ENCODE measurements at regions not wholly inside any gene's neighbourhood (a gene's known extent, or its start where the extent isn't known, plus 50 kb on each side); places are given as distances from the start of the nearest gene placed in this dataset.

DNA sequence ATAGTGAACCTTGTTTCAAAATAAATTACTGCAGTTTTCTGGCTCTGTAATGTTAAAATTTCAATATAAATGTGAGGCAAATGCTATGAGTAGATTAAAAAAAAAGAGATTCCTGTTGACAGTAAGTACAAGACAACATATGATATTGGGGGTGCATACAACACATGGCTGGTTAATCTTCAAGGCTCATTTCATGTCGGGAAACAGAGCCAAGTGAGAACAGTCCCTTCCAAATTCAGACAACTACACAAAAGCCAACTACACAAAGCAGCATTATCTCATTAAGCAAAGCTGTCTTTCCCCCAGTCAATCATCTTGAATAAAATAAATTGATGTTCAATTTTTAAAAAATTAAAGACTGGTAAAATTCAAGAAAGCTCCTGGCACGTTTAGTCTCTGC, 549.2 kb downstream of the CCDC85A start:
- no CpG with 5 or more reads among the region's 2 CpGs for WGBS (ENCODE audit: extremely low coverage, insufficient read length, low lambda C conversion rate)

More for the DNA sequence above, 549.2 kb downstream of the CCDC85A start:
- no peak overlapping the region for H4K91ac ChIP-seq (ENCODE audit: insufficient read length, low read depth, low read length)
- H3K23me2 ChIP-seq (ENCODE audit: insufficient read length, low read depth, low read length, poor library complexity, severe bottlenecking): no peaks in the 10 kb centered on the region
- no peak overlapping the region for H3K27ac ChIP-seq (ENCODE audit: insufficient read length, low read depth, low read length)
- H3K9me3 Mint-ChIP-seq: peaks cover 6 to 10% of the 10 kb centered on the region in 2 experiments; a peak in 2 of 5 replicates
- H4K8ac ChIP-seq (replicated peaks; ENCODE audit: insufficient read length, low read depth, low read length): no peak overlapping the region
- H3K9me3 ChIP-seq (ENCODE audit: control insufficient read depth, low read depth, low read length): no peaks in the 10 kb centered on the region
- no peak overlapping the region for H2AFZ ChIP-seq (ENCODE audit: low read length)
- no peak overlapping the region for H3T11ph ChIP-seq (ENCODE audit: low read length)
- peaks cover 0 to 6% (median 2%) of the 10 kb centered on the region in 3 experiments; a peak in 2 of 7 replicates for H3K36me3 Mint-ChIP-seq (ENCODE audit: insufficient read depth in 1 of 3, low read depth in 3 of 3)
- H3K79me2 ChIP-seq (ENCODE audit: insufficient read depth, low read length): no peaks in the 10 kb centered on the region
- no peak overlapping the region for H3K18ac ChIP-seq (ENCODE audit: insufficient read length, low read depth, low read length)
- no peak for DNase-seq
- no peaks in the 10 kb centered on the region for H4K20me1 ChIP-seq (ENCODE audit: control insufficient read depth, insufficient read depth, insufficient read length)
- TF ChIP-seq CTCF (conservative IDR thresholded peaks at IDR 0.05): no peak
- no peak overlapping the region for H4K5ac ChIP-seq (ENCODE audit: insufficient read length, low read depth, low read length)
- H3K14ac ChIP-seq (ENCODE audit: insufficient read depth, low read length): no peak overlapping the region
- no peak overlapping the region for H2BK15ac ChIP-seq (ENCODE audit: low read depth, low read length)
- H2BK5ac ChIP-seq (ENCODE audit: insufficient read length, low read length): no peak overlapping the region
- H3K79me1 ChIP-seq (ENCODE audit: insufficient read depth, low read depth, low read length, poor library complexity, severe bottlenecking): no peaks in the 10 kb centered on the region
- no peak overlapping the region for H2BK20ac ChIP-seq (ENCODE audit: low read depth, low read length, poor library complexity, severe bottlenecking)
- no peak overlapping the region for H2AK5ac ChIP-seq (ENCODE audit: insufficient read length, low read length)
- H3K27me3 ChIP-seq (ENCODE audit: insufficient read depth, low read length): no peaks in the 10 kb centered on the region
- H2BK120ac ChIP-seq (ENCODE audit: low read depth, low read length, poor library complexity, severe bottlenecking): no peak overlapping the region
- no peaks in the 10 kb centered on the region for H3K4me1 Mint-ChIP-seq
- no peak overlapping the region for H3K4ac ChIP-seq (ENCODE audit: low read depth, low read length)
- H3K4me1 ChIP-seq (ENCODE audit: insufficient read depth, low read length): no peaks in the 10 kb centered on the region
- H3K9ac ChIP-seq (ENCODE audit: extremely low read depth, insufficient read length, low read length): no peak overlapping the region
- no peak overlapping the region for H3K27ac Mint-ChIP-seq
- H3K4me2 ChIP-seq (ENCODE audit: insufficient read depth, insufficient read length, low read length): no peak overlapping the region
- no peaks in the 10 kb centered on the region; the same call in 1 of the 2 replicates for H3K27me3 Mint-ChIP-seq (ENCODE audit: low read depth)
- no peak overlapping the region for H3K56ac ChIP-seq (ENCODE audit: insufficient read length, low read depth, low read length)
- no peak overlapping the region for H2BK12ac ChIP-seq (ENCODE audit: insufficient read length, low read depth, low read length)
- H3K23ac ChIP-seq (ENCODE audit: insufficient read length, low read depth, low read length): no peak overlapping the region
- no peak overlapping the region for H3K4me3 Mint-ChIP-seq

Data from H9 (cell line).